SK-N-SH (cell line): ENCODE measurements at regions not wholly inside any gene's neighbourhood (a gene's known extent, or its start where the extent isn't known, plus 50 kb on each side); places are given as distances from the start of the nearest gene placed in this dataset.

Source experiments
- CTCF ChIA-PET: fragments of 300-600, 350-600 bp; formaldehyde crosslinking; extraction: SDS; loops from one replicate; lab custom pipeline; 2021; lab: Yijun Ruan, JAX
- POLR2A ChIA-PET: fragments of 350-600 bp; sonication (Branson Sonifier 250); formaldehyde crosslinking; extraction: SDS; loops from one replicate; lab custom pipeline; 2020; ENCODE audit warnings: antibody characterized with exemption, inconsistent platforms; lab: Yijun Ruan, JAX
- DNase-seq: peaks from one replicate; pipeline ENCODE4 v3.0.0; 2012
- H2AFZ ChIP-seq: fragments of 200-600 bp; sonication (generic); 2 replicates; pipeline ENCODE4 v1.8.1; 2016; ENCODE audit warnings: antibody characterized with exemption, mild to moderate bottlenecking, low read depth
- H3F3A ChIP-seq: fragments of 200-600 bp; sonication (generic); replicated peaks from 2 replicates; pipeline ENCODE3; 2016; ENCODE audit warnings: antibody characterized with exemption, mild to moderate bottlenecking; ENCODE audit not compliant: insufficient read depth
- H3K27ac ChIP-seq, 2 experiments: fragments of 200-500 bp in 1 of 2; fragments of 200-600 bp in 1 of 2; sonication (Bioruptor generic) in 1 of 2; sonication (generic), shearing (Covaris generic) in 1 of 2; 2 replicates each; pipeline versions ENCODE4 v1.5.1 to v1.6.1; 2014 to 2016; ENCODE audit warnings: low read depth in 2 of 2, inconsistent platforms in 1 of 2, low read length in 1 of 2, mild to moderate bottlenecking in 1 of 2, mixed read lengths in 1 of 2
- H3K27me3 ChIP-seq: fragments of 200-600 bp; sonication (generic), shearing (Covaris generic); 2 replicates; pipeline ENCODE4 v1.6.1; 2016; ENCODE audit warnings: mixed run types; ENCODE audit not compliant: insufficient read depth
- H3K36me3 ChIP-seq, 2 experiments: fragments of 200-500 bp in 1 of 2; fragments of 200-600 bp in 1 of 2; sonication (Bioruptor generic) in 1 of 2; sonication (generic) in 1 of 2; replicated peaks in 1 of 2; 2 replicates each; pipeline versions ENCODE3 to v1.5.1; 2014 to 2016; ENCODE audit warnings: low read length in 1 of 2, mild to moderate bottlenecking in 1 of 2; ENCODE audit not compliant: insufficient read depth in 2 of 2, control insufficient read depth in 1 of 2
- H3K4me1 ChIP-seq, 2 experiments: fragments of 200-500 bp in 1 of 2; fragments of 200-600 bp in 1 of 2; sonication (Bioruptor generic) in 1 of 2; sonication (generic), shearing (Covaris generic) in 1 of 2; 2 replicates each; pipeline versions ENCODE4 v1.5.1 to v1.6.1; 2014 to 2016; ENCODE audit warnings: low read depth in 1 of 2, low read length in 1 of 2, mixed run types in 1 of 2; ENCODE audit not compliant: insufficient read depth in 2 of 2, control insufficient read depth in 1 of 2
- H3K4me2 ChIP-seq: fragments of 200-600 bp; sonication (generic), shearing (Covaris generic); 2 replicates; pipeline ENCODE4 v1.6.1; 2017; ENCODE audit warnings: mixed run types
- H3K4me3 ChIP-seq, 2 experiments: fragments of 200-500 bp in 1 of 2; fragments of 200-600 bp in 1 of 2; sonication (Bioruptor generic) in 1 of 2; sonication (generic), shearing (Covaris generic) in 1 of 2; 2 replicates each; pipeline versions ENCODE4 v1.5.1 to v1.8.1; 2014 to 2016; ENCODE audit warnings: low read depth in 2 of 2, inconsistent platforms in 1 of 2, low read length in 1 of 2, mild to moderate bottlenecking in 1 of 2, mixed read lengths in 1 of 2, moderate library complexity in 1 of 2
- H3K79me2 ChIP-seq: fragments of 200-600 bp; sonication (generic); 2 replicates; pipeline ENCODE4 v1.8.1; 2017; ENCODE audit warnings: mild to moderate bottlenecking; ENCODE audit not compliant: insufficient read depth
- H3K9ac ChIP-seq: fragments of 200-600 bp; sonication (generic); 2 replicates; pipeline ENCODE4 v1.6.1; 2017; ENCODE audit warnings: mixed run types
- H3K9me2 ChIP-seq: fragments of 200-600 bp; sonication (generic); 2 replicates; pipeline ENCODE4 v1.6.1; 2017; ENCODE audit warnings: mixed run types
- H3K9me3 ChIP-seq: fragments of 200-600 bp; sonication (generic); 2 replicates; pipeline ENCODE4 v1.6.1; 2017; ENCODE audit warnings: mixed run types, mild to moderate bottlenecking, moderate library complexity
- H4K20me1 ChIP-seq: fragments of 200-600 bp; sonication (generic); 2 replicates; pipeline ENCODE4 v1.6.1; 2017; ENCODE audit warnings: mild to moderate bottlenecking, mixed run types; ENCODE audit not compliant: insufficient read depth
- CTCF ChIP-seq: fragments of 200-600 bp; sonication (generic); IDR thresholded peaks from 2 replicates; pipeline ENCODE4 v1.6.1; 2017; ENCODE audit warnings: antibody characterized with exemption, mild to moderate bottlenecking, moderate library complexity
- EZH2phosphoT487 ChIP-seq: fragments of 200-600 bp; sonication (generic); IDR thresholded peaks from 2 replicates; pipeline ENCODE4 v1.6.1; 2017; ENCODE audit warnings: low read depth, mixed run types, mild to moderate bottlenecking, antibody characterized with exemption, moderate library complexity, borderline replicate concordance
- FOSL2 ChIP-seq: IDR thresholded peaks from 2 replicates; pipeline ENCODE4 v1.4.0; 2012; ENCODE audit warnings: low read depth, mild to moderate bottlenecking, moderate library complexity, borderline replicate concordance
- JUND ChIP-seq: IDR thresholded peaks from 2 replicates; pipeline ENCODE4 v1.4.0; 2012
- MXI1 ChIP-seq: IDR thresholded peaks from 2 replicates; pipeline ENCODE4 v1.6.1; 2012; ENCODE audit warnings: mild to moderate bottlenecking, low read depth, low read length, improper control_type of control experiment
- NFIC ChIP-seq: IDR thresholded peaks from 2 replicates; pipeline ENCODE4 v1.4.0; 2012; ENCODE audit warnings: borderline replicate concordance
- RCOR1 ChIP-seq: fragments of 150-350 bp; IDR thresholded peaks from 2 replicates; pipeline ENCODE4 v1.6.1; 2017; ENCODE audit warnings: antibody characterized with exemption, low read length
- SIN3A ChIP-seq: IDR thresholded peaks from 2 replicates; pipeline ENCODE4 v1.6.1; 2012; ENCODE audit warnings: low read depth, mild to moderate bottlenecking, low read length, moderate library complexity, borderline replicate concordance
- YY1 ChIP-seq: IDR thresholded peaks from 2 replicates; pipeline ENCODE4 v1.4.0; 2012; ENCODE audit warnings: low read depth, mild to moderate bottlenecking
- WGBS: methylation state at CpG from one replicate; pipeline ENCODE4 v1.1.6; 2017; ENCODE audit warnings: low lambda C conversion rate; 5-methylcytosine and 5-hydroxymethylcytosine counted together
- TF ChIP-seq, protein P1 (sequence below): IDR thresholded peaks from 2 replicates; pipeline ENCODE4 v1.6.1; 2012; ENCODE audit warnings: mild to moderate bottlenecking, low read depth, low read length, moderate library complexity
- TF ChIP-seq, protein P2 (sequence below): IDR thresholded peaks from 2 replicates; pipeline ENCODE4 v1.4.0; 2012; ENCODE audit warnings: low read depth

DNA sequence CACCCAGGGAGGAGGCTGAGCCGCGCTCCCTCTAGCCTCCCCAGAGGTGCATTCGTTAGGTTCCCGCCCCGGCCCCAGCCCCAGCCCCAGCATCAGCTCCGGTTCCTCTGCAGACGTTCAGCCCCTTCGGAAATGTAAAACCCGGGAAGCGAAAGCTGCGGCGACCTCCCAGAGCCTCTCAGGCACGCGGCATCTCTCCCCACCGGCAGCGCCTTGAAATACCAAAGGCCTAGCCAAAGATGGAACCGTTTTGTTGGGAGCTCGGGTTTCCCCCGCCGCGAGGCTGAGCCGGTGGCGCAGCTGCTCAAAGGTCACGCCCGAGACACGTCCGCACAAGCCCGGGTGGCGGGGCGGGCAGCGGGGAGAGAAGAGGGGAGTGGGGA, 77.8 kb upstream of the HES1 start:
- POLR2A ChIA-PET, result no interaction called here

More for the DNA sequence above, 77.8 kb upstream of the HES1 start:
- H3K27ac ChIP-seq, result no peak overlapping the region
- no peaks in the 10 kb centered on the region for H3F3A ChIP-seq
- no peak overlapping the region for H3K4me3 ChIP-seq
- CTCF ChIA-PET, result interaction anchor here (1.3 kb wide), 1 partner anchor 9 kb away, joined by 4 read pairs; no protein-coding TSS in a partner anchor
- no peak overlapping the region for H3K9ac ChIP-seq
- no peak overlapping the region for H3K4me2 ChIP-seq
- H3K36me3 ChIP-seq, result no peaks in the 10 kb centered on the region
- no peak overlapping the region for H2AFZ ChIP-seq
- H3K9me3 ChIP-seq, result no peaks in the 10 kb centered on the region
- TF ChIP-seq CTCF (no peak), FOSL2 (no peak), JUND (no peak), YY1 (no peak), NFIC (no peak), SIN3A (no peak), EZH2phosphoT487 (no peak), MXI1 (no peak), RCOR1 (no peak)
- TF ChIP-seq, protein P1, sequence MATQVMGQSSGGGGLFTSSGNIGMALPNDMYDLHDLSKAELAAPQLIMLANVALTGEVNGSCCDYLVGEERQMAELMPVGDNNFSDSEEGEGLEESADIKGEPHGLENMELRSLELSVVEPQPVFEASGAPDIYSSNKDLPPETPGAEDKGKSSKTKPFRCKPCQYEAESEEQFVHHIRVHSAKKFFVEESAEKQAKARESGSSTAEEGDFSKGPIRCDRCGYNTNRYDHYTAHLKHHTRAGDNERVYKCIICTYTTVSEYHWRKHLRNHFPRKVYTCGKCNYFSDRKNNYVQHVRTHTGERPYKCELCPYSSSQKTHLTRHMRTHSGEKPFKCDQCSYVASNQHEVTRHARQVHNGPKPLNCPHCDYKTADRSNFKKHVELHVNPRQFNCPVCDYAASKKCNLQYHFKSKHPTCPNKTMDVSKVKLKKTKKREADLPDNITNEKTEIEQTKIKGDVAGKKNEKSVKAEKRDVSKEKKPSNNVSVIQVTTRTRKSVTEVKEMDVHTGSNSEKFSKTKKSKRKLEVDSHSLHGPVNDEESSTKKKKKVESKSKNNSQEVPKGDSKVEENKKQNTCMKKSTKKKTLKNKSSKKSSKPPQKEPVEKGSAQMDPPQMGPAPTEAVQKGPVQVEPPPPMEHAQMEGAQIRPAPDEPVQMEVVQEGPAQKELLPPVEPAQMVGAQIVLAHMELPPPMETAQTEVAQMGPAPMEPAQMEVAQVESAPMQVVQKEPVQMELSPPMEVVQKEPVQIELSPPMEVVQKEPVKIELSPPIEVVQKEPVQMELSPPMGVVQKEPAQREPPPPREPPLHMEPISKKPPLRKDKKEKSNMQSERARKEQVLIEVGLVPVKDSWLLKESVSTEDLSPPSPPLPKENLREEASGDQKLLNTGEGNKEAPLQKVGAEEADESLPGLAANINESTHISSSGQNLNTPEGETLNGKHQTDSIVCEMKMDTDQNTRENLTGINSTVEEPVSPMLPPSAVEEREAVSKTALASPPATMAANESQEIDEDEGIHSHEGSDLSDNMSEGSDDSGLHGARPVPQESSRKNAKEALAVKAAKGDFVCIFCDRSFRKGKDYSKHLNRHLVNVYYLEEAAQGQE, result no peak
- TF ChIP-seq, protein P2, sequence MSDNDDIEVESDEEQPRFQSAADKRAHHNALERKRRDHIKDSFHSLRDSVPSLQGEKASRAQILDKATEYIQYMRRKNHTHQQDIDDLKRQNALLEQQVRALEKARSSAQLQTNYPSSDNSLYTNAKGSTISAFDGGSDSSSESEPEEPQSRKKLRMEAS, result no peak
- H3K4me1 ChIP-seq, result no peaks in the 10 kb centered on the region; a peak in 1 of 4 replicates
- H3K79me2 ChIP-seq, result no peaks in the 10 kb centered on the region
- 77% methylated on average over 27 of the region's 31 CpGs for WGBS
- H3K9me2 ChIP-seq, result no peaks in the 10 kb centered on the region
- peak; percentile 34 for DNase-seq
- H4K20me1 ChIP-seq, result no peaks in the 10 kb centered on the region
- H3K27me3 ChIP-seq, result no peaks in the 10 kb centered on the region
